Neural cell (in vitro differentiated cells): ENCODE measurements at regions not wholly inside any gene's neighbourhood (a gene's known extent, or its start where the extent isn't known, plus 50 kb on each side); places are given as distances from the start of the nearest gene placed in this dataset.

Experiments used
- H2AFZ ChIP-seq: fragments of 200-600, 300-800 bp; sonication (generic), shearing (Covaris generic); 2 replicates; pipeline ENCODE4 v1.6.0; 2014; ENCODE audit warnings: low read depth, mild to moderate bottlenecking, antibody characterized with exemption, low read length, moderate library complexity
- H3F3A ChIP-seq: fragments of 200-600 bp; shearing (Covaris generic); 2 replicates; pipeline ENCODE4 v1.6.1; 2016; ENCODE audit warnings: mild to moderate bottlenecking, moderate library complexity, mixed read lengths, antibody characterized with exemption, low read length; ENCODE audit not compliant: insufficient read depth, poor library complexity, severe bottlenecking
- H3K27ac ChIP-seq: fragments of 200-600, 300-800 bp; sonication (generic), shearing (Covaris generic); 2 replicates; pipeline ENCODE4 v1.5.1; 2014; ENCODE audit warnings: mild to moderate bottlenecking, low read length, moderate library complexity
- H3K27me3 ChIP-seq: fragments of 300-800, 200-600 bp; sonication (generic), shearing (Covaris generic); 2 replicates; pipeline ENCODE4 v1.6.0; 2014; ENCODE audit warnings: mild to moderate bottlenecking, low read depth, low read length, moderate library complexity; ENCODE audit not compliant: insufficient read depth
- H3K36me3 ChIP-seq: fragments of 300-800, 200-600 bp; sonication (generic), shearing (Covaris generic); 2 replicates; pipeline ENCODE4 v1.5.1; 2014; ENCODE audit warnings: mild to moderate bottlenecking, antibody characterized with exemption, low read length, moderate library complexity; ENCODE audit not compliant: insufficient read depth
- H3K4me2 ChIP-seq: fragments of 300-800, 200-600 bp; sonication (generic), shearing (Covaris generic); 2 replicates; pipeline ENCODE4 v1.6.0; 2014; ENCODE audit warnings: mild to moderate bottlenecking, low read length
- H3K4me3 ChIP-seq: fragments of 300-800, 200-600 bp; sonication (generic), shearing (Covaris generic); 2 replicates; pipeline ENCODE4 v1.5.1; 2014; ENCODE audit warnings: mild to moderate bottlenecking, low read length, moderate library complexity
- H3K79me2 ChIP-seq: fragments of 200-600 bp; shearing (Covaris generic); replicated peaks from 2 replicates; pipeline ENCODE4 v1.6.0; 2014; ENCODE audit warnings: mild to moderate bottlenecking, low read length, moderate library complexity; ENCODE audit not compliant: insufficient read depth
- H3K9ac ChIP-seq: fragments of 300-800, 200-600 bp; sonication (generic), shearing (Covaris generic); 2 replicates; pipeline ENCODE4 v1.6.1; 2016; ENCODE audit warnings: mild to moderate bottlenecking, low read length, mixed read lengths
- H3K9me2 ChIP-seq: fragments of 200-600 bp; shearing (Covaris generic); 2 replicates; pipeline ENCODE4 v1.6.1; 2016; ENCODE audit warnings: mild to moderate bottlenecking, low read length, mixed read lengths; ENCODE audit not compliant: insufficient read depth
- H3K9me3 ChIP-seq: fragments of 200-600, 300-800 bp; sonication (generic), shearing (Covaris generic); 2 replicates; pipeline ENCODE4 v1.6.1; 2016; ENCODE audit warnings: mild to moderate bottlenecking, mixed run types, low read length, moderate library complexity, mixed read lengths
- H4K20me1 ChIP-seq: fragments of 200-600 bp; shearing (Covaris generic); 2 replicates; pipeline ENCODE4 v1.6.1; 2016; ENCODE audit warnings: mild to moderate bottlenecking, mixed run types; ENCODE audit not compliant: insufficient read depth
- CTCF ChIP-seq: fragments of 450-650 bp; IDR thresholded peaks from 2 replicates; pipeline ENCODE4 v1.5.1; 2014; ENCODE audit warnings: antibody characterized with exemption, mild to moderate bottlenecking, moderate library complexity; ENCODE audit not compliant: poor library complexity, severe bottlenecking
- EP300 ChIP-seq: fragments of 450-650 bp; conservative IDR thresholded peaks from 2 replicates; pipeline ENCODE4 v1.6.1; 2014; ENCODE audit warnings: antibody characterized with exemption, mild to moderate bottlenecking, moderate library complexity; ENCODE audit not compliant: poor library complexity, severe bottlenecking
- EZH2 ChIP-seq: fragments of 200-600, 300-800 bp; shearing (Covaris generic), sonication (generic); IDR thresholded peaks from 2 replicates; pipeline ENCODE4 v1.6.1; 2014; ENCODE audit warnings: antibody characterized with exemption, low read length, borderline replicate concordance, mild to moderate bottlenecking; ENCODE audit not compliant: insufficient read depth, poor library complexity, severe bottlenecking
- MXI1 ChIP-seq: fragments of 450-650 bp; conservative IDR thresholded peaks from 2 replicates; pipeline ENCODE4 v1.6.1; 2014; ENCODE audit warnings: antibody characterized with exemption, mild to moderate bottlenecking; ENCODE audit not compliant: poor library complexity, severe bottlenecking
- POLR2AphosphoS5 ChIP-seq: IDR thresholded peaks from 2 replicates; pipeline ENCODE4 v1.6.1; 2012
- RAD21 ChIP-seq: fragments of 450-650 bp; conservative IDR thresholded peaks from 2 replicates; pipeline ENCODE4 v1.6.1; 2014; ENCODE audit warnings: antibody characterized with exemption, mild to moderate bottlenecking, moderate library complexity
- REST ChIP-seq: IDR thresholded peaks from 2 replicates; pipeline ENCODE4 v1.6.1; 2012; ENCODE audit warnings: borderline replicate concordance
- SMC3 ChIP-seq: fragments of 450-650 bp; conservative IDR thresholded peaks from 2 replicates; pipeline ENCODE4 v1.6.1; 2014; ENCODE audit warnings: antibody characterized with exemption, mild to moderate bottlenecking, moderate library complexity; ENCODE audit not compliant: poor library complexity
- TAF1 ChIP-seq: IDR thresholded peaks from 2 replicates; pipeline ENCODE4 v1.6.1; 2012; ENCODE audit warnings: low read depth

- Histone ChIP-seq H3K27ac (no peak overlapping the region), H3K9me2 (no peaks in the 10 kb centered on the region), H3K36me3 (no peaks in the 10 kb centered on the region), H3K4me3 (no peak overlapping the region), H4K20me1 (no peaks in the 10 kb centered on the region), H3K27me3 (no peaks in the 10 kb centered on the region), H2AFZ (no peak overlapping the region), H3K79me2 (no peaks in the 10 kb centered on the region), H3K9me3 (no peaks in the 10 kb centered on the region), H3K9ac (no peak overlapping the region), H3K4me2 (no peak overlapping the region), H3F3A (no peaks in the 10 kb centered on the region)
- TF ChIP-seq SMC3 (no peak), MXI1 (no peak), TAF1 (no peak), EP300 (no peak), EZH2 (no peak), POLR2AphosphoS5 (no peak), REST (no peak), CTCF (no peak), RAD21 (no peak)
Measured at GRCh38 chr9:2502210-2502609, 119.4 kb upstream of the VLDLR start.

GRCh38 chr9:2502760-2503159 is 118.8 kb upstream of the VLDLR start:
- no peak overlapping the region for H3K9ac ChIP-seq
- TF ChIP-seq EP300 (no peak), RAD21 (no peak), POLR2AphosphoS5 (no peak), CTCF (no peak), SMC3 (no peak), REST (no peak), EZH2 (no peak)
- H3K9me3 ChIP-seq = no peaks in the 10 kb centered on the region
- H3K79me2 ChIP-seq = no peaks in the 10 kb centered on the region
- H3K4me3 ChIP-seq = no peak overlapping the region
- no peak overlapping the region for H3K27ac ChIP-seq
- H3K27me3 ChIP-seq = no peaks in the 10 kb centered on the region
- no peak overlapping the region for H2AFZ ChIP-seq
- no peaks in the 10 kb centered on the region for H3K9me2 ChIP-seq
- no peaks in the 10 kb centered on the region for H3K36me3 ChIP-seq
- H3K4me2 ChIP-seq = no peak overlapping the region
- no peaks in the 10 kb centered on the region for H4K20me1 ChIP-seq
- H3F3A ChIP-seq = no peaks in the 10 kb centered on the region
